Islet precursor cell (in vitro differentiated cells): ENCODE measurements at regions not wholly inside any gene's neighbourhood (a gene's known extent, or its start where the extent isn't known, plus 50 kb on each side); places are given as distances from the start of the nearest gene placed in this dataset.

Experiments used
- DNase-seq: peaks from one replicate; pipeline ENCODE4 v3.0.0-alpha.2; 2018

GRCh38 chr3:98980915-98981596 is 79.6 kb upstream of the DCBLD2 start:
- peak; percentile 70 for DNase-seq

GRCh38 chr3:98979296-98979695 is 77.8 kb upstream of the DCBLD2 start:
- no peak for DNase-seq

GRCh38 chr3:98978068-98978811 is 76.7 kb upstream of the DCBLD2 start:
- DNase-seq, result no peak

- no peak for DNase-seq
These were observed 76.0 kb upstream of the DCBLD2 start for GRCh38 chr3:98977520-98977919.

GRCh38 chr3:98974442-98974841 is 72.9 kb upstream of the DCBLD2 start:
- no peak for DNase-seq

GRCh38 chr3:98972720-98973119 is 71.2 kb upstream of the DCBLD2 start:
- DNase-seq, result no peak

GRCh38 chr3:98972155-98972554 is 70.7 kb upstream of the DCBLD2 start:
- no peak for DNase-seq

- no peak for DNase-seq
These were observed 69.7 kb upstream of the DCBLD2 start for GRCh38 chr3:98971169-98971681.

GRCh38 chr3:98969295-98969694 is 67.8 kb upstream of the DCBLD2 start:
- no peak for DNase-seq

GRCh38 chr3:98968824-98969223 is 67.3 kb upstream of the DCBLD2 start:
- DNase-seq, result no peak

- no peak for DNase-seq
These were observed 66.9 kb upstream of the DCBLD2 start for GRCh38 chr3:98968347-98968746.

GRCh38 chr3:98967758-98968157 is 66.3 kb upstream of the DCBLD2 start:
- DNase-seq, result no peak

- no peak for DNase-seq
These were observed 65.5 kb upstream of the DCBLD2 start for GRCh38 chr3:98966862-98967546.

- DNase-seq, result no peak
These were observed 64.9 kb upstream of the DCBLD2 start for GRCh38 chr3:98966434-98966833.

- no peak for DNase-seq
These were observed 63.3 kb upstream of the DCBLD2 start for GRCh38 chr3:98964784-98965183.

- no peak for DNase-seq
These were observed 62.1 kb upstream of the DCBLD2 start for GRCh38 chr3:98963546-98963945.

GRCh38 chr3:98962951-98963350 is 61.5 kb upstream of the DCBLD2 start:
- DNase-seq, result no peak

GRCh38 chr3:98962189-98962930 is 60.9 kb upstream of the DCBLD2 start:
- no peak for DNase-seq

- DNase-seq, result no peak
These were observed 60.0 kb upstream of the DCBLD2 start for GRCh38 chr3:98961161-98962155.

- no peak for DNase-seq
These were observed 56.2 kb upstream of the DCBLD2 start for GRCh38 chr3:98957681-98958080.

- DNase-seq, result no peak
These were observed 54.5 kb upstream of the DCBLD2 start for GRCh38 chr3:98956008-98956407.
